GM23338 (cell line): ENCODE measurements at regions not wholly inside any gene's neighbourhood (a gene's known extent, or its start where the extent isn't known, plus 50 kb on each side); places are given as distances from the start of the nearest gene placed in this dataset.

Experiments used
- ATAC-seq: fragments of 200-7000 bp; cut with Tn5 transposase; 3 replicates; pipeline ENCODE4 v1.9.1; 2020
- DNase-seq: peaks from one replicate; pipeline ENCODE4 v3.0.0-alpha.2; 2015; ENCODE audit warnings: low spot score
- H2AFZ ChIP-seq: fragments of 200-600 bp; sonication (generic); 2 replicates; pipeline ENCODE4 v1.8.0; 2016; ENCODE audit warnings: antibody characterized with exemption, mild to moderate bottlenecking, moderate library complexity
- H3F3A ChIP-seq: fragments of 200-600 bp; sonication (generic); replicated peaks from 2 replicates; pipeline ENCODE4 v1.8.0; 2017; ENCODE audit warnings: antibody characterized with exemption, mixed run types, low read depth
- H3K27ac ChIP-seq: fragments of 200-600 bp; sonication (generic); 2 replicates; pipeline ENCODE4 v1.6.1; 2016; ENCODE audit warnings: low read depth
- H3K27me3 ChIP-seq: fragments of 200-600 bp; sonication (generic); 2 replicates; pipeline ENCODE4 v1.8.0; 2016; ENCODE audit warnings: mild to moderate bottlenecking, mixed run types, moderate library complexity; ENCODE audit not compliant: insufficient read depth
- H3K36me3 ChIP-seq: fragments of 200-600 bp; sonication (generic); 2 replicates; pipeline ENCODE4 v1.8.0; 2016; ENCODE audit warnings: mild to moderate bottlenecking; ENCODE audit not compliant: insufficient read depth
- H3K4me1 ChIP-seq: fragments of 200-600 bp; sonication (generic); 2 replicates; pipeline ENCODE4 v1.8.0; 2016; ENCODE audit warnings: mild to moderate bottlenecking, moderate library complexity; ENCODE audit not compliant: insufficient read depth
- H3K4me2 ChIP-seq: fragments of 200-600 bp; sonication (generic); 2 replicates; pipeline ENCODE4 v1.7.1; 2017; ENCODE audit warnings: mixed run types
- H3K4me3 ChIP-seq: fragments of 200-600 bp; sonication (generic); 2 replicates; pipeline ENCODE4 v1.6.1; 2016; ENCODE audit warnings: mixed run types
- H3K79me2 ChIP-seq: fragments of 200-600 bp; sonication (generic); replicated peaks from 2 replicates; pipeline ENCODE4 v1.8.0; 2017; ENCODE audit warnings: mild to moderate bottlenecking; ENCODE audit not compliant: insufficient read depth
- H3K9me2 ChIP-seq: fragments of 200-600 bp; sonication (generic); 2 replicates; pipeline ENCODE4 v1.8.0; 2017; ENCODE audit not compliant: insufficient read depth
- H4K20me1 ChIP-seq: fragments of 200-600 bp; sonication (generic); replicated peaks from 2 replicates; pipeline ENCODE4 v1.8.0; 2017; ENCODE audit warnings: mild to moderate bottlenecking; ENCODE audit not compliant: insufficient read depth
- H3K27ac Mint-ChIP-seq: 2 replicates; pipeline ENCODE4 v1.8.0; 2020; ENCODE audit warnings: inconsistent platforms, mild to moderate bottlenecking, moderate library complexity, mixed read lengths
- H3K27me3 Mint-ChIP-seq: 3 replicates; pipeline ENCODE4 v1.8.0; 2022; ENCODE audit warnings: low read depth, mild to moderate bottlenecking, moderate library complexity, mixed read lengths, inconsistent platforms; ENCODE audit not compliant: insufficient read depth, poor library complexity
- H3K36me3 Mint-ChIP-seq: 3 replicates; pipeline ENCODE4 v1.8.0; 2021; ENCODE audit warnings: low read depth, mild to moderate bottlenecking, inconsistent platforms, moderate library complexity, mixed read lengths
- H3K4me1 Mint-ChIP-seq: 3 replicates; pipeline ENCODE4 v1.8.0; 2020; ENCODE audit warnings: mild to moderate bottlenecking, inconsistent platforms, mixed read lengths
- H3K4me3 Mint-ChIP-seq: 3 replicates; pipeline ENCODE4 v1.8.0; 2021; ENCODE audit warnings: moderate library complexity, mild to moderate bottlenecking, inconsistent platforms, mixed read lengths
- H3K9me3 Mint-ChIP-seq: 3 replicates; pipeline ENCODE4 v1.8.0; 2020; ENCODE audit warnings: moderate library complexity, mild to moderate bottlenecking, inconsistent platforms, mixed read lengths
- CREB1 ChIP-seq: fragments of 250-450 bp; sonication (Bioruptor Pico); IDR thresholded peaks from 2 replicates; pipeline ENCODE4 v1.5.0; 2020; ENCODE audit warnings: low read depth, mild to moderate bottlenecking, moderate library complexity
- EZH2 ChIP-seq: fragments of 200-600 bp; sonication (generic); IDR thresholded peaks from one replicate; pipeline ENCODE4 v1.8.0; 2017; ENCODE audit warnings: antibody characterized with exemption, mild to moderate bottlenecking, low read depth; ENCODE audit not compliant: unreplicated experiment
- EZH2phosphoT487 ChIP-seq: fragments of 200-600 bp; sonication (generic); IDR thresholded peaks from one replicate; pipeline ENCODE4 v1.8.1; 2018; ENCODE audit warnings: antibody characterized with exemption; ENCODE audit not compliant: unreplicated experiment
- JUNB ChIP-seq: IDR thresholded peaks from one replicate; pipeline ENCODE4 v1.6.1; 2016; ENCODE audit warnings: antibody characterized with exemption; ENCODE audit not compliant: unreplicated experiment
- NANOG ChIP-seq: IDR thresholded peaks from 2 replicates; pipeline ENCODE4 v1.6.1; 2016; ENCODE audit warnings: antibody characterized with exemption, borderline replicate concordance
- POLR2AphosphoS5 ChIP-seq: IDR thresholded peaks from 2 replicates; pipeline ENCODE4 v1.6.1; 2016; ENCODE audit warnings: antibody characterized with exemption, low read depth
- STAT1 ChIP-seq: IDR thresholded peaks from one replicate; pipeline ENCODE4 v1.6.1; 2016; ENCODE audit warnings: antibody characterized with exemption; ENCODE audit not compliant: unreplicated experiment
- ZNF114 ChIP-seq: fragments of 250-450 bp; sonication (Bioruptor Pico); IDR thresholded peaks from 2 replicates; pipeline ENCODE4 v1.5.0; 2020; ENCODE audit warnings: mild to moderate bottlenecking, moderate library complexity
- ZNF331 ChIP-seq: fragments of 250-450 bp; sonication (Bioruptor Pico); IDR thresholded peaks from 2 replicates; pipeline ENCODE4 v1.5.0; 2020; ENCODE audit warnings: low read depth, mild to moderate bottlenecking, moderate library complexity
- TF ChIP-seq, protein P1 (sequence below): IDR thresholded peaks from one replicate; pipeline ENCODE4 v1.6.1; 2018; ENCODE audit warnings: antibody characterized with exemption; ENCODE audit not compliant: unreplicated experiment
- TF ChIP-seq, protein P2 (sequence below): IDR thresholded peaks from 2 replicates; pipeline ENCODE4 v1.6.1; 2016; ENCODE audit warnings: antibody characterized with exemption
- TF ChIP-seq, protein P3 (sequence below), 2 experiments: fragments of 200-600 bp in 1 of 2; sonication (generic) in 1 of 2; conservative IDR thresholded peaks; 2 replicates each; pipeline versions ENCODE4 v1.5.1 to v1.6.1; 2016 to 2017; ENCODE audit warnings: antibody characterized with exemption in 2 of 2, low read depth in 2 of 2, mild to moderate bottlenecking in 2 of 2, moderate library complexity in 1 of 2

DNA sequence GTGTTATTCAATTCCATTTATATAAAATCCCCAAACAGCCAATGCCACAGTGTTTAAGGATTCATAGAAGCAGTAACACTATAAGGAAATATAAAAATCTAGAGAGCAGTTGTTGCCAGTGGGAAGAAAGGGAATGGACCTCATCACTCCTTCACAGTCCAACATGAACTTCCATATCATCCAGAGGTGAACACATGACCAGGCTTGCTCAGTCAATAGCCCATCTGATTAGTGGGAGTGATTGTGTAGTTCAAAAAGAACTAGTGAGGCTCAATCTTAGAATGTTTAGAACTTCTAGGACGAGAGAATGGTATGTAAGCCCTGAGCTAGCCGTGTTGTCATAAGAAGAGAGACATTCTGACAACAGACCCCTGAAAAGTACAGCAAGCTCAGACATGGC is 314.1 kb downstream of the LIG4 start:
- ATAC-seq (no peak), DNase-seq (no peak)
- Histone ChIP-seq H3K36me3 (no peaks in the 10 kb centered on the region), H3K79me2 (no peaks in the 10 kb centered on the region), H3K9me2 (peaks cover 2% of the 10 kb centered on the region; the same call in 1 of the 2 replicates), H2AFZ (peak overlapping the region; percentile 15; the same call in 1 of the 2 replicates), H3K27ac (no peak overlapping the region), H3K4me2 (no peak overlapping the region), H3K4me1 (no peaks in the 10 kb centered on the region), H3K27me3 (no peaks in the 10 kb centered on the region), H4K20me1 (no peaks in the 10 kb centered on the region), H3F3A (no peaks in the 10 kb centered on the region), H3K4me3 (no peak overlapping the region)
- Mint-ChIP-seq H3K4me3 (no peak overlapping the region), H3K27ac (no peak overlapping the region), H3K9me3 (peaks cover 10% of the 10 kb centered on the region; the same call in 2 of the 3 replicates), H3K36me3 (no peaks in the 10 kb centered on the region), H3K27me3 (no peaks in the 10 kb centered on the region), H3K4me1 (no peaks in the 10 kb centered on the region)
- TF ChIP-seq ZNF331 (CRISPR knock-in tag) (no peak), ZNF114 (CRISPR knock-in tag) (no peak), STAT1 (no peak), JUNB (no peak), POLR2AphosphoS5 (no peak)
- TF ChIP-seq, protein P1, sequence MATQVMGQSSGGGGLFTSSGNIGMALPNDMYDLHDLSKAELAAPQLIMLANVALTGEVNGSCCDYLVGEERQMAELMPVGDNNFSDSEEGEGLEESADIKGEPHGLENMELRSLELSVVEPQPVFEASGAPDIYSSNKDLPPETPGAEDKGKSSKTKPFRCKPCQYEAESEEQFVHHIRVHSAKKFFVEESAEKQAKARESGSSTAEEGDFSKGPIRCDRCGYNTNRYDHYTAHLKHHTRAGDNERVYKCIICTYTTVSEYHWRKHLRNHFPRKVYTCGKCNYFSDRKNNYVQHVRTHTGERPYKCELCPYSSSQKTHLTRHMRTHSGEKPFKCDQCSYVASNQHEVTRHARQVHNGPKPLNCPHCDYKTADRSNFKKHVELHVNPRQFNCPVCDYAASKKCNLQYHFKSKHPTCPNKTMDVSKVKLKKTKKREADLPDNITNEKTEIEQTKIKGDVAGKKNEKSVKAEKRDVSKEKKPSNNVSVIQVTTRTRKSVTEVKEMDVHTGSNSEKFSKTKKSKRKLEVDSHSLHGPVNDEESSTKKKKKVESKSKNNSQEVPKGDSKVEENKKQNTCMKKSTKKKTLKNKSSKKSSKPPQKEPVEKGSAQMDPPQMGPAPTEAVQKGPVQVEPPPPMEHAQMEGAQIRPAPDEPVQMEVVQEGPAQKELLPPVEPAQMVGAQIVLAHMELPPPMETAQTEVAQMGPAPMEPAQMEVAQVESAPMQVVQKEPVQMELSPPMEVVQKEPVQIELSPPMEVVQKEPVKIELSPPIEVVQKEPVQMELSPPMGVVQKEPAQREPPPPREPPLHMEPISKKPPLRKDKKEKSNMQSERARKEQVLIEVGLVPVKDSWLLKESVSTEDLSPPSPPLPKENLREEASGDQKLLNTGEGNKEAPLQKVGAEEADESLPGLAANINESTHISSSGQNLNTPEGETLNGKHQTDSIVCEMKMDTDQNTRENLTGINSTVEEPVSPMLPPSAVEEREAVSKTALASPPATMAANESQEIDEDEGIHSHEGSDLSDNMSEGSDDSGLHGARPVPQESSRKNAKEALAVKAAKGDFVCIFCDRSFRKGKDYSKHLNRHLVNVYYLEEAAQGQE, result no peak
- TF ChIP-seq, protein P2, sequence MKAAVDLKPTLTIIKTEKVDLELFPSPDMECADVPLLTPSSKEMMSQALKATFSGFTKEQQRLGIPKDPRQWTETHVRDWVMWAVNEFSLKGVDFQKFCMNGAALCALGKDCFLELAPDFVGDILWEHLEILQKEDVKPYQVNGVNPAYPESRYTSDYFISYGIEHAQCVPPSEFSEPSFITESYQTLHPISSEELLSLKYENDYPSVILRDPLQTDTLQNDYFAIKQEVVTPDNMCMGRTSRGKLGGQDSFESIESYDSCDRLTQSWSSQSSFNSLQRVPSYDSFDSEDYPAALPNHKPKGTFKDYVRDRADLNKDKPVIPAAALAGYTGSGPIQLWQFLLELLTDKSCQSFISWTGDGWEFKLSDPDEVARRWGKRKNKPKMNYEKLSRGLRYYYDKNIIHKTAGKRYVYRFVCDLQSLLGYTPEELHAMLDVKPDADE, result no peak
- TF ChIP-seq, protein P3, sequence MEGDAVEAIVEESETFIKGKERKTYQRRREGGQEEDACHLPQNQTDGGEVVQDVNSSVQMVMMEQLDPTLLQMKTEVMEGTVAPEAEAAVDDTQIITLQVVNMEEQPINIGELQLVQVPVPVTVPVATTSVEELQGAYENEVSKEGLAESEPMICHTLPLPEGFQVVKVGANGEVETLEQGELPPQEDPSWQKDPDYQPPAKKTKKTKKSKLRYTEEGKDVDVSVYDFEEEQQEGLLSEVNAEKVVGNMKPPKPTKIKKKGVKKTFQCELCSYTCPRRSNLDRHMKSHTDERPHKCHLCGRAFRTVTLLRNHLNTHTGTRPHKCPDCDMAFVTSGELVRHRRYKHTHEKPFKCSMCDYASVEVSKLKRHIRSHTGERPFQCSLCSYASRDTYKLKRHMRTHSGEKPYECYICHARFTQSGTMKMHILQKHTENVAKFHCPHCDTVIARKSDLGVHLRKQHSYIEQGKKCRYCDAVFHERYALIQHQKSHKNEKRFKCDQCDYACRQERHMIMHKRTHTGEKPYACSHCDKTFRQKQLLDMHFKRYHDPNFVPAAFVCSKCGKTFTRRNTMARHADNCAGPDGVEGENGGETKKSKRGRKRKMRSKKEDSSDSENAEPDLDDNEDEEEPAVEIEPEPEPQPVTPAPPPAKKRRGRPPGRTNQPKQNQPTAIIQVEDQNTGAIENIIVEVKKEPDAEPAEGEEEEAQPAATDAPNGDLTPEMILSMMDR (conservative IDR thresholded peaks at IDR 0.05; ENCODE audit: low read depth in 2 of 2), result no peak

DNA sequence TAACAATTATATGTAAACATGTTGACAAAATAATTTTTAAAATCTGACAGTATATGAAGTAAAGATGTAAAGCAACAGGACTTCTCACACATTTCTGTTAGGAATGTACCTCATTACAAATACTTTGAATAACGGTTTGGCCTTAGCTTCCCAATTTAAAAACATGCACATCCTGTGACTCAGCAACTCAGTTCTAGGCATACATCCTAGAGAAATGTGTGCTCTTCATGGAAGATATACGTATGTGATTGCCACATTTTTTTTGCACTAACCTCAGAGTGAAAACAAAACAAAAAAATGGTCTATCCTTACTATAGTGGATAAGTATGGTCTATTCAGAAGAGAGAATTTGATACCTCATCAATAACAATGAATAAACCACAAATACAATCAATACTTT is 314.6 kb downstream of the LIG4 start:
- Histone ChIP-seq H3K4me2 (no peak overlapping the region), H3K27me3 (no peaks in the 10 kb centered on the region), H3K4me1 (no peaks in the 10 kb centered on the region), H3K27ac (no peak overlapping the region), H3K36me3 (no peaks in the 10 kb centered on the region), H3F3A (no peaks in the 10 kb centered on the region), H3K79me2 (no peaks in the 10 kb centered on the region), H4K20me1 (no peaks in the 10 kb centered on the region), H3K4me3 (no peak overlapping the region), H3K9me2 (peaks cover 2% of the 10 kb centered on the region; the same call in 1 of the 2 replicates), H2AFZ (no peak overlapping the region)
- no peak for DNase-seq
- H3K36me3 Mint-ChIP-seq, result no peaks in the 10 kb centered on the region
- H3K9me3 Mint-ChIP-seq, result peaks cover 12% of the 10 kb centered on the region; the same call in 2 of the 3 replicates
- H3K4me3 Mint-ChIP-seq, result no peak overlapping the region
- ATAC-seq, result no peak
- H3K27ac Mint-ChIP-seq, result no peak overlapping the region
- no peaks in the 10 kb centered on the region for H3K27me3 Mint-ChIP-seq
- H3K4me1 Mint-ChIP-seq, result no peaks in the 10 kb centered on the region
- TF ChIP-seq NANOG (no peak), ZNF114 (CRISPR knock-in tag) (no peak), JUNB (no peak), EZH2 (no peak), POLR2AphosphoS5 (no peak), EZH2phosphoT487 (no peak), CREB1 (CRISPR knock-in tag) (no peak), STAT1 (no peak)
- TF ChIP-seq, protein P1, result no peak
- TF ChIP-seq, protein P3 (conservative IDR thresholded peaks at IDR 0.05; ENCODE audit: low read depth in 2 of 2), result no peak
